GM21381 (cell line): ENCODE measurements at regions not wholly inside any gene's neighbourhood (a gene's known extent, or its start where the extent isn't known, plus 50 kb on each side); places are given as distances from the start of the nearest gene placed in this dataset.

Experiments used
- ATAC-seq: cut with Tn5 transposase; IDR thresholded peaks from one replicate; pipeline ENCODE4 v1.9.1; 2021; ENCODE audit warnings: mild to moderate bottlenecking, moderate library complexity; ENCODE audit not compliant: unreplicated experiment

- no peak for ATAC-seq
Observed at GRCh38 chr4:19999775-20000414, 251.8 kb upstream of the SLIT2 start.

GRCh38 chr4:19999276-19999675, 252.4 kb upstream of the SLIT2 start:
- ATAC-seq, result no peak

GRCh38 chr4:19993242-19993641, 258.5 kb upstream of the SLIT2 start:
- no peak for ATAC-seq

- no peak for ATAC-seq
Observed at GRCh38 chr4:19992471-19993093, 259.1 kb upstream of the SLIT2 start.

- ATAC-seq, result no peak
Observed at GRCh38 chr4:19987746-19988145, 264.0 kb upstream of the SLIT2 start.

GRCh38 chr4:19983072-19983471, 268.6 kb upstream of the SLIT2 start:
- ATAC-seq, result no peak

- ATAC-seq, result no peak
Observed at GRCh38 chr4:19982556-19982955, 269.1 kb upstream of the SLIT2 start.

GRCh38 chr4:19971829-19972228, 279.9 kb upstream of the SLIT2 start:
- ATAC-seq, result no peak

- ATAC-seq, result no peak
Observed at GRCh38 chr4:19969492-19969891, 282.2 kb upstream of the SLIT2 start.

GRCh38 chr4:19961091-19961490, 290.6 kb upstream of the SLIT2 start:
- no peak for ATAC-seq

GRCh38 chr4:19958848-19959247, 292.9 kb upstream of the SLIT2 start:
- ATAC-seq, result no peak

GRCh38 chr4:19947349-19947748, 304.4 kb upstream of the SLIT2 start:
- no peak for ATAC-seq

GRCh38 chr4:19945979-19946380, 305.7 kb upstream of the SLIT2 start:
- no peak for ATAC-seq

GRCh38 chr4:19945501-19945900, 306.2 kb upstream of the SLIT2 start:
- ATAC-seq, result no peak

GRCh38 chr4:19944806-19945205, 306.9 kb upstream of the SLIT2 start:
- ATAC-seq, result no peak

GRCh38 chr4:19944251-19944650, 307.5 kb upstream of the SLIT2 start:
- ATAC-seq, result no peak

GRCh38 chr4:19941434-19941833, 310.3 kb upstream of the SLIT2 start:
- ATAC-seq, result no peak

GRCh38 chr4:19940861-19941260, 310.8 kb upstream of the SLIT2 start:
- ATAC-seq, result no peak

- no peak for ATAC-seq
Observed at GRCh38 chr4:19936476-19936875, 315.2 kb upstream of the SLIT2 start.

- ATAC-seq, result no peak
Observed at GRCh38 chr4:19930742-19931141, 321.0 kb upstream of the SLIT2 start.

- no peak for ATAC-seq
Observed at GRCh38 chr4:19927381-19927780, 324.3 kb upstream of the SLIT2 start.

GRCh38 chr4:19925516-19925915, 326.2 kb upstream of the SLIT2 start:
- ATAC-seq, result no peak

GRCh38 chr4:19924761-19925160, 326.9 kb upstream of the SLIT2 start:
- ATAC-seq, result no peak
